CD4-positive, alpha-beta T cell treated with Interferon alpha-2 for 1 hour (primary cell): ENCODE measurements at regions not wholly inside any gene's neighbourhood (a gene's known extent, or its start where the extent isn't known, plus 50 kb on each side); places are given as distances from the start of the nearest gene placed in this dataset.

Experiments
- DNase-seq, 2 donors: peaks; one replicate each; pipeline ENCODE4 v3.0.0-alpha.2; 2020 to 2022

GRCh38 chr12:125440399-125440798, 375.2 kb downstream of the AACS start:
- DNase-seq = no peak

GRCh38 chr12:125443341-125443740, 378.1 kb downstream of the AACS start:
- no peak for DNase-seq

- DNase-seq = no peak
These were observed 386.2 kb downstream of the AACS start for GRCh38 chr12:125451408-125451807.

- no peak for DNase-seq
These were observed 388.5 kb downstream of the AACS start for GRCh38 chr12:125453751-125454150.

GRCh38 chr12:125454291-125454690, 389.1 kb downstream of the AACS start:
- DNase-seq = no peak

- no peak for DNase-seq
These were observed 389.7 kb downstream of the AACS start for GRCh38 chr12:125454786-125455480.

GRCh38 chr12:125455556-125455955, 390.3 kb downstream of the AACS start:
- no peak for DNase-seq

- DNase-seq = no peak
These were observed 393.5 kb downstream of the AACS start for GRCh38 chr12:125458552-125459268.

- DNase-seq = no peak
These were observed 396.6 kb downstream of the AACS start for GRCh38 chr12:125461831-125462230.

- DNase-seq = no peak
These were observed 398.2 kb downstream of the AACS start for GRCh38 chr12:125463386-125463785.

- DNase-seq = no peak
These were observed 402.1 kb downstream of the AACS start for GRCh38 chr12:125467363-125467762.

- DNase-seq = no peak
These were observed 404.4 kb downstream of the AACS start for GRCh38 chr12:125469683-125470082.

GRCh38 chr12:125470838-125471783, 405.9 kb downstream of the AACS start:
- DNase-seq = no peak

- DNase-seq = no peak
These were observed 408.3 kb downstream of the AACS start for GRCh38 chr12:125473501-125473900.

- no peak for DNase-seq
These were observed 422.1 kb downstream of the AACS start for GRCh38 chr12:125487336-125487735.

- DNase-seq = no peak
These were observed 426.3 kb downstream of the AACS start for GRCh38 chr12:125491553-125491952.

- DNase-seq = no peak
These were observed 427.4 kb downstream of the AACS start for GRCh38 chr12:125492354-125493270.

GRCh38 chr12:125493704-125494308, 428.6 kb downstream of the AACS start:
- DNase-seq = no peak

- DNase-seq = no peak
These were observed 437.9 kb downstream of the AACS start for GRCh38 chr12:125503128-125503527.

GRCh38 chr12:125509195-125509594, 444.0 kb downstream of the AACS start:
- no peak for DNase-seq

GRCh38 chr12:125512541-125513298, 447.5 kb downstream of the AACS start:
- no peak for DNase-seq
